Tibial artery (tissue), 4 donors: ENCODE measurements at regions not wholly inside any gene's neighbourhood (a gene's known extent, or its start where the extent isn't known, plus 50 kb on each side); places are given as distances from the start of the nearest gene placed in this dataset.
"Not testable (repeated sequence)": the region's sequence is repeated elsewhere in the genome, so short reads cannot be mapped to it uniquely, and the experiment has no call there.

Experiments
- DNase-seq, 2 donors: peaks; one replicate each; pipeline ENCODE4 v3.0.0-alpha.2; 2019
- H3K27ac ChIP-seq, 2 donors: fragments of 200-600 bp; sonication (generic) in 1 of 2; 1 replicate in 1 of 2; 2 replicates in 1 of 2; pipeline ENCODE4 v1.5.1; 2018 to 2019; ENCODE audit warnings: mild to moderate bottlenecking in 1 of 2
- H3K27me3 ChIP-seq, 2 donors: fragments of 200-600 bp; sonication (generic) in 1 of 2; one replicate each; pipeline versions ENCODE4 v1.5.1 to v1.6.0; 2016 to 2019
- H3K36me3 ChIP-seq, 3 donors: fragments of 200-600 bp; sonication (generic) in 2 of 3; one replicate each; pipeline ENCODE4 v1.5.1; 2016 to 2019; ENCODE audit warnings: mild to moderate bottlenecking in 2 of 3
- H3K4me1 ChIP-seq, 4 donors: fragments of 200-600 bp; sonication (generic) in 2 of 4; 1 replicate in 3 of 4; 2 replicates in 1 of 4; pipeline ENCODE4 v1.5.1; 2016 to 2019
- H3K4me3 ChIP-seq, 2 donors: fragments of 200-600 bp; sonication (generic) in 1 of 2; 1 replicate in 1 of 2; 2 replicates in 1 of 2; pipeline ENCODE4 v1.5.1; 2018 to 2019; ENCODE audit warnings: mild to moderate bottlenecking in 2 of 2
- H3K9me3 ChIP-seq, 3 donors: fragments of 200-600 bp; sonication (generic) in 1 of 3; one replicate each; pipeline ENCODE4 v1.5.1; 2016 to 2019
- intact Hi-C: fragments of 100-400 bp; cut with DNase I; formaldehyde crosslinking; loops from one replicate; pipeline ENCODE4 v1.15.0; 2023; ENCODE audit warnings: low total_unique reads
- TF ChIP-seq, protein P1 (sequence below), 2 experiments: fragments of 200-600 bp in 1 of 2; fragments of 450-650 bp in 1 of 2; IDR thresholded peaks; one replicate each; pipeline ENCODE4 v1.5.1; 2017 to 2019; ENCODE audit warnings: antibody characterized with exemption in 2 of 2, mild to moderate bottlenecking in 1 of 2, moderate library complexity in 1 of 2

DNA sequence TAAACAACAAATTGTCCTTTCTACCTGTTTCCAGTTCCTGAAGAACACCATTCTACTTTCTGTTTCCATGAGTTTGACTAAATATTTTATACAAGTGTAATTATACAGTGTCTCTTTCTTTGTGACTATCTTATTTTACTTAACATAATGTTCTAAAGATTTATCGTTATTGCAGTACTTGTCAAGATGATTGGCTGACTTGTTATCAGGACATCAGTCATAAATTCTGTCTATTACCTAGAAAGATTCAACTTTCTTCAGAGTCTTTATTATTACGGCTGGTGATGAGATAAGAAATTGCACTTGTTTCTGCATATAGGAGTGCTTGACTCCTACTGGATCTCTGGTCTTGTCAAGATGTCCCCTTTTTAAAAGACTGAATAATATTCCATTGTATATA, 93.9 kb upstream of the ZNF92 start:
- Histone ChIP-seq H3K4me1 (no peaks in the 10 kb centered on the region), H3K36me3 (no peaks in the 10 kb centered on the region), H3K27ac (no peak overlapping the region), H3K4me3 (no peak overlapping the region), H3K27me3 (no peaks in the 10 kb centered on the region), H3K9me3 (peaks cover 0 to 3% (median 2%) of the 10 kb centered on the region in 3 donors)
- DNase-seq: no peak
- TF ChIP-seq, protein P1, sequence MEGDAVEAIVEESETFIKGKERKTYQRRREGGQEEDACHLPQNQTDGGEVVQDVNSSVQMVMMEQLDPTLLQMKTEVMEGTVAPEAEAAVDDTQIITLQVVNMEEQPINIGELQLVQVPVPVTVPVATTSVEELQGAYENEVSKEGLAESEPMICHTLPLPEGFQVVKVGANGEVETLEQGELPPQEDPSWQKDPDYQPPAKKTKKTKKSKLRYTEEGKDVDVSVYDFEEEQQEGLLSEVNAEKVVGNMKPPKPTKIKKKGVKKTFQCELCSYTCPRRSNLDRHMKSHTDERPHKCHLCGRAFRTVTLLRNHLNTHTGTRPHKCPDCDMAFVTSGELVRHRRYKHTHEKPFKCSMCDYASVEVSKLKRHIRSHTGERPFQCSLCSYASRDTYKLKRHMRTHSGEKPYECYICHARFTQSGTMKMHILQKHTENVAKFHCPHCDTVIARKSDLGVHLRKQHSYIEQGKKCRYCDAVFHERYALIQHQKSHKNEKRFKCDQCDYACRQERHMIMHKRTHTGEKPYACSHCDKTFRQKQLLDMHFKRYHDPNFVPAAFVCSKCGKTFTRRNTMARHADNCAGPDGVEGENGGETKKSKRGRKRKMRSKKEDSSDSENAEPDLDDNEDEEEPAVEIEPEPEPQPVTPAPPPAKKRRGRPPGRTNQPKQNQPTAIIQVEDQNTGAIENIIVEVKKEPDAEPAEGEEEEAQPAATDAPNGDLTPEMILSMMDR (IDR thresholded peaks at IDR 0.05): no peak
- intact Hi-C loops: no loop called here

DNA sequence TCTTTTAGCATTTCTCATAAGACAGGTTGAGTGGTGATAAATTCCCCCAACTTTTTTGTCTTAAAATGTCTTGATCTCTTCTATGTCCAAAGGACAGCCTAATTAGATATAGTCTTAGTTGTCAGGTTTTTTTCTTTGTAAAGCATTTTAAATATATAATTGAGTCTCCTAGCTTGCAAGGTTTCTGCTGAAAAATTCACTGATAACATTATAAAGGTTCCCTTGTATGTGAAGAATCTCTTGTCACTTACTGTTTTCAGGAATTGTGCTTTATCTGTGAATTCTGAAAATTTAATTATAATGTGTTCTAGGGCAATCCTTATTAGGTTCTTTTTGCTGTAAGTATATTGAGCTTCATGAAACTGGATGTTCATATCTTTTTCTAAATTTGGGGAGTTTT, 96.8 kb upstream of the ZNF92 start:
- no peak for DNase-seq
- Histone ChIP-seq H3K4me3 (no peak overlapping the region), H3K27me3 (no peaks in the 10 kb centered on the region), H3K4me1 (no peaks in the 10 kb centered on the region), H3K27ac (no peak overlapping the region), H3K9me3 (peaks cover 0 to 8% (median 6%) of the 10 kb centered on the region in 3 donors), H3K36me3 (no peaks in the 10 kb centered on the region)
- TF ChIP-seq, protein P1 (IDR thresholded peaks at IDR 0.05): no peak
- intact Hi-C loops: no loop called here

DNA sequence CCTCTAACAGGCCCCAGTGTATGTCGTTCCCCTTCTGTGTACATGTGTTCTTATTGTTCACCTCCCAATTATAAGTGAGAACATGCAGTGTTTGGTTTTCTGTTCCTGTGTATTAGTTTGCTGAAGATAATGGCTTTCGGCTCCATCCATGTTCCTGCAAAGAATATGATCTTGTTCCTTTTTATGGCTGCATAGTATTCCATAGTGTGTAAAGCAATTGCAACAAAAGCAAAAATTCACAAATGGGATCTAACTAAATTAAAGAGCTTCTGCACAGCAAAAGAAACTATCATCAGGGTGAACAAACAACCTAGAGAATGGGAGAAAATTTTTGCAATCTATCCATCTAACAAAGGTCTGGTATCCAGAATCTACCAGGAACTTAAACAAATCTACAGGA, 102.2 kb upstream of the ZNF92 start:
- H3K36me3 ChIP-seq, intact Hi-C loops, DNase-seq, H3K27ac ChIP-seq, H3K9me3 ChIP-seq, H3K4me3 ChIP-seq: not testable (repeated sequence)
- H3K27me3 ChIP-seq: peaks cover 0 to 20% of the 10 kb centered on the region in 2 donors
- H3K4me1 ChIP-seq: peaks cover 0 to 14% (median 10%) of the 10 kb centered on the region in 4 donors

DNA sequence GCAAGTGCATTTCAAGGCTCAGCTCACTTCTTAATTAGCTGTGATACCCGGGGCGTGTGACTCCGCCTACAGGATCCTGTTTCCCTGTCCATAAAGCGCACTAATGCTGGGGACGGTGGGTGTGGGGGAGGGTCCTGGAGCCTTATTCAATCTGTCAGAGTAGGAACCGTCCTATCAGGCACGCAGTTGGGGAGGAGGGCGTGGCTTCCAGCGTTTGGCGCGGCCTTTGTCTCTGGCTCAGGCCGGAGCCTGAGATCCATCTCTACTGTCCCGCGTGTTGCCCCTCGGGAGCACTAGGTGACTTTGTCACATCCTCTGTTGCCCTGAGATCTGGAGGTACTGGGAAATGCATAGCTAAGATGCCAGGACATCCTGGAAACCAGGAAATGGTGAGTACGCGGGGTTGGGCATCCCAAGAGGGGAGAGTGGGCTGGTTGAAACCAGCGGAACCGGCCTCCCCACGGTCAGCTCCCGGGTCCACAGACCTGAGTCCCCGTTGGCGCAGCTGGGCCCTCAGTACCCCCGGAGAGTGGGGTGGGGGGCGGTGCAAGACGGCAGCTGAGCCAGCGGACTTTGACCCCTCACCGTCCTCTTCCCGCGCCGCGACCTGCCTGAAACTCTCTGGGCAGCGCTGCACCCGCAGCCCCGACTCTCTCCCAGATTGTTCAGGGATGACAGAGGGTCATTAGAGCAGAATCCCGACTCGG, 104.4 kb upstream of the ZNF92 start:
- H3K36me3 ChIP-seq: no peaks in the 10 kb centered on the region
- H3K9me3 ChIP-seq: peaks cover 0 to under 1% (median 0%) of the 10 kb centered on the region in 3 donors
- peaks cover 0 to 20% of the 10 kb centered on the region in 2 donors for H3K27me3 ChIP-seq
- H3K4me1 ChIP-seq: peaks cover 0 to 14% (median 10%) of the 10 kb centered on the region in 4 donors
- intact Hi-C loops: no loop called here
- no peak overlapping the region for H3K27ac ChIP-seq
- TF ChIP-seq, protein P1 (IDR thresholded peaks at IDR 0.05): no peak
- DNase-seq: no peak
- H3K4me3 ChIP-seq: peak overlapping the region; percentile 3 to 40

DNA sequence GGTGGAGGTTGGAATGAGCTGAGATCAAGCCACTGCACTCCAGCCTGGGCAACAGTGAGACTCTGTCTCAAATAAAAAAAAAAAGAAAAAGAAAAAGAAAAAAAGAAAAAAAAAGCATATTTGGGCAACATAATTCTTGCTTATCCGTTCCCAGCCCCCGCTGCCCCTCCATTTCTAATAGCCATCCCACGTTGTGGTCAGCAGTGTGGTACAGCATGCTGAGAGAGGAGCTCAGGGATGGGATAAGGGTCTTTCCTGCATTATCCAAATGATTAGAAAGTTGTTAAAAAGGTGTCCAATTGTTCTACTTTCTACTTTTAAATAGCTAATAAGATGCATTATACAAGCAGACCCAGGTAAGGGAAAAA, 104.9 kb upstream of the ZNF92 start:
- intact Hi-C loops: no loop called here
- no peak for DNase-seq
- Histone ChIP-seq H3K9me3 (no peaks in the 10 kb centered on the region), H3K27ac (no peak overlapping the region), H3K36me3 (no peaks in the 10 kb centered on the region), H3K27me3 (peaks cover 0 to 20% of the 10 kb centered on the region in 2 donors), H3K4me1 (peaks cover 0 to 14% (median 10%) of the 10 kb centered on the region in 4 donors), H3K4me3 (peak overlapping the region in 1 of 2 donors; percentile 40)
- TF ChIP-seq, protein P1 (IDR thresholded peaks at IDR 0.05): no peak

DNA sequence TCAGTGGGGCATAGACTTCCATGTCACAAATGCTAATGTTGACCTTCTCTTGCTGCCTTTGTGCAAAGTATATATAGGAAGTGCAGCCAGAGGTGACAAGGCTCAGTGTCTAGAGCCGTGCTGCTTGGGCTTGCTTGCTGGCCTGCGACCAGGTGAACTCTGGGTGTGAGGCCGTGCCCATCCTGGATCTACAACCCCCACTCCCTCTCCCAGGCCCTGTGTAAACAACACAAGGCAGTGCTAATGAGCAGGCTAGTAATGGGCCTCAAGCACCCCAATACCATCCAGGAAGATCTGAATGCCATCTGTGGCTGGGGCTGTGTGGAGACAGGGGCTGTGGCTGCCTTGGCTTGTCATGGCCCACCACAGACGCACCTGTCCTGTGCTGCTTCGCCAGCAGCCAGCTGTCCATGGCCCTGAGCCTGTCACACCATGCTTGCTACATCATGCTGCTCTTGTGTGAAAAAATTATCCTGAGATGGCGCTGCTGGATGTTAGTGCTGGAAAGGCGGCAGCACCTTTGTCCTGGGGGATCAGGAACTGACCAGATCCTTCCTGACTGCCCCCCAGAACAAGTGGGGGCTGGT, 107.6 kb upstream of the ZNF92 start:
- no peak overlapping the region for H3K4me3 ChIP-seq
- intact Hi-C loops: no loop called here
- DNase-seq: no peak
- no peaks in the 10 kb centered on the region for H3K36me3 ChIP-seq
- H3K4me1 ChIP-seq: peaks cover 0 to 14% (median 10%) of the 10 kb centered on the region in 4 donors
- no peak overlapping the region for H3K27ac ChIP-seq
- H3K9me3 ChIP-seq: no peaks in the 10 kb centered on the region
- TF ChIP-seq, protein P1 (IDR thresholded peaks at IDR 0.05): no peak
- peaks cover 0 to 15% of the 10 kb centered on the region in 2 donors for H3K27me3 ChIP-seq
